K562 (cell line): ENCODE measurements at regions not wholly inside any gene's neighbourhood (a gene's known extent, or its start where the extent isn't known, plus 50 kb on each side); places are given as distances from the start of the nearest gene placed in this dataset.

Experiments
- ATAC-seq: fragments of 200-7000 bp; cut with Tn5 transposase; 3 replicates; pipeline ENCODE4 v1.9.1; 2020; ENCODE audit warnings: moderate library complexity
- BruUV-seq: library from RNA; stranded (reverse); fragments of 400-500 nt; replicated peaks from 2 replicates; lab custom pipeline; 2021; lab: Mats Ljungman, UMichigan
- CTCF ChIA-PET: fragments of 300-600 bp; formaldehyde crosslinking; extraction: SDS; loops from one replicate; lab custom pipeline; 2021; ENCODE audit warnings: low intra/inter-chr PET ratio; lab: Yijun Ruan, JAX
- POLR2A ChIA-PET: fragments of 300-600, 350-650 bp; sonication (Branson Sonifier 250); formaldehyde crosslinking; extraction: SDS; loops from one replicate; lab custom pipeline; 2021; ENCODE audit warnings: antibody characterized with exemption, inconsistent platforms; lab: Yijun Ruan, JAX
- DNase-seq, 4 experiments: peaks; one replicate each; pipeline versions ENCODE4 v3.0.0 to v3.0.0-alpha.2; 2011 to 2018; ENCODE audit warnings: low spot score in 3 of 4, mixed read lengths in 3 of 4; ENCODE audit errors: extremely low read depth in 1 of 4
- FAIRE-seq: peaks from 2 replicates; lab custom pipeline; 2011; peaks lifted over from hg19 to GRCh38; lab: Jason Lieb, UNC
- H2AFZ ChIP-seq: 2 replicates; pipeline ENCODE4 v1.6.0; 2011; ENCODE audit warnings: low read depth, low read length, control low read depth, inconsistent platforms
- H3K27ac ChIP-seq: fragments of 200-600 bp; 3 replicates; pipeline ENCODE4 v1.8.0; 2011; ENCODE audit warnings: low read depth, mild to moderate bottlenecking, control low read depth, inconsistent platforms, low read length, moderate library complexity, mixed read lengths; ENCODE audit errors: extremely low read depth
- H3K27me3 ChIP-seq, 2 experiments: fragments of 300-600 bp in 1 of 2; 2 replicates in 1 of 2; 3 replicates in 1 of 2; pipeline versions ENCODE4 v1.6.0 to v1.8.0; 2011; ENCODE audit warnings: inconsistent platforms in 2 of 2, low read length in 2 of 2, mild to moderate bottlenecking in 1 of 2, mixed read lengths in 1 of 2, moderate library complexity in 1 of 2; ENCODE audit not compliant: control insufficient read depth in 2 of 2, insufficient read depth in 2 of 2
- H3K36me3 ChIP-seq: fragments of 300-600 bp; 3 replicates; pipeline ENCODE4 v1.8.0; 2011; ENCODE audit warnings: mild to moderate bottlenecking, low read length, inconsistent platforms; ENCODE audit not compliant: control insufficient read depth, insufficient read depth
- H3K4me1 ChIP-seq, 2 experiments: fragments of 200-600 bp in 1 of 2; replicated peaks in 1 of 2; 2 replicates in 1 of 2; 3 replicates in 1 of 2; pipeline versions ENCODE4 v1.5.1 to v1.8.0; 2011; ENCODE audit warnings: inconsistent platforms in 2 of 2, low read length in 2 of 2, mild to moderate bottlenecking in 1 of 2, mixed read lengths in 1 of 2, moderate library complexity in 1 of 2; ENCODE audit not compliant: control insufficient read depth in 2 of 2, insufficient read depth in 2 of 2
- H3K4me2 ChIP-seq: 2 replicates; pipeline ENCODE4 v1.6.1; 2011; ENCODE audit warnings: low read length, control low read depth, inconsistent platforms, mixed read lengths; ENCODE audit not compliant: insufficient read depth
- H3K4me3 ChIP-seq: fragments of 200-600 bp; sonication (generic), shearing (Covaris generic); 2 replicates; pipeline ENCODE4 v1.5.1; 2016; ENCODE audit warnings: control low read depth, inconsistent platforms
- H3K79me2 ChIP-seq: fragments of 200-600 bp; 3 replicates; pipeline ENCODE4 v1.8.0; 2011; ENCODE audit warnings: low read length, inconsistent platforms; ENCODE audit not compliant: control insufficient read depth, insufficient read depth
- H3K9ac ChIP-seq, 2 experiments: 2 replicates each; pipeline versions ENCODE4 v1.6.0 to v1.6.1; 2011; ENCODE audit warnings: low read depth in 2 of 2, low read length in 2 of 2, control low read depth in 1 of 2, inconsistent platforms in 1 of 2, mild to moderate bottlenecking in 1 of 2, mixed read lengths in 1 of 2; ENCODE audit not compliant: insufficient read depth in 1 of 2
- H3K9me1 ChIP-seq: one replicate; pipeline ENCODE4 v1.6.0; 2011; ENCODE audit warnings: inconsistent platforms, mild to moderate bottlenecking, low read length, moderate library complexity; ENCODE audit not compliant: control insufficient read depth, insufficient read depth
- H3K9me3 ChIP-seq: replicated peaks from 2 replicates; pipeline ENCODE4 v1.5.1; 2011; ENCODE audit warnings: low read depth, low read length, inconsistent platforms; ENCODE audit not compliant: control insufficient read depth, insufficient read depth
- H4K20me1 ChIP-seq: replicated peaks from 2 replicates; pipeline ENCODE4 v1.6.1; 2011; ENCODE audit warnings: low read length, inconsistent platforms, mixed read lengths; ENCODE audit not compliant: control insufficient read depth, insufficient read depth
- BCL6 ChIP-seq: fragments of 250-450 bp; sonication (Bioruptor Pico); IDR thresholded peaks from 2 replicates; pipeline ENCODE4 v1.4.0; 2020
- CBX3 ChIP-seq, 2 experiments: IDR thresholded peaks; 1 replicate in 1 of 2; 2 replicates in 1 of 2; pipeline ENCODE4 v1.6.1; 2012; ENCODE audit warnings: inconsistent platforms in 2 of 2, low read length in 2 of 2, borderline replicate concordance in 1 of 2, control low read depth in 1 of 2
- E2F8 ChIP-seq: fragments of 450-650 bp; IDR thresholded peaks from 2 replicates; pipeline ENCODE4 v1.7.1; 2018; ENCODE audit warnings: mild to moderate bottlenecking, low read depth; ENCODE audit not compliant: partially characterized antibody
- ETS2 ChIP-seq: IDR thresholded peaks from 2 replicates; pipeline ENCODE4 v1.6.1; 2016; ENCODE audit warnings: borderline replicate concordance, missing genetic modification characterization, mild to moderate bottlenecking, moderate library complexity, missing compliant biosample characterization; ENCODE audit not compliant: poor library complexity, severe bottlenecking
- MCM3 ChIP-seq: fragments of 450-650 bp; IDR thresholded peaks from 2 replicates; pipeline ENCODE4 v1.6.1; 2016
- MCM5 ChIP-seq: fragments of 450-650 bp; IDR thresholded peaks from 2 replicates; pipeline ENCODE4 v1.6.1; 2016; ENCODE audit warnings: low read depth
- MEF2D ChIP-seq: conservative IDR thresholded peaks from 2 replicates; pipeline ENCODE4 v1.6.1; 2016; ENCODE audit warnings: low read depth, missing genetic modification characterization, missing compliant biosample characterization
- MTF1 ChIP-seq: fragments of 250-450 bp; sonication (Bioruptor Pico); IDR thresholded peaks from 2 replicates; pipeline ENCODE4 v1.9.0; 2021; ENCODE audit warnings: moderate library complexity, mild to moderate bottlenecking, inconsistent platforms, borderline replicate concordance
- NFRKB ChIP-seq: fragments of 450-650 bp; IDR thresholded peaks from 2 replicates; pipeline ENCODE4 v1.6.1; 2016; ENCODE audit warnings: low read depth
- POLR2AphosphoS2 ChIP-seq: IDR thresholded peaks from 2 replicates; pipeline ENCODE4 v1.6.1; 2012; ENCODE audit warnings: low read length, improper control_type of control experiment
- SMAD4 ChIP-seq: fragments of 250-450 bp; sonication (Bioruptor Pico); conservative IDR thresholded peaks from 2 replicates; pipeline ENCODE4 v1.8.0; 2021; ENCODE audit warnings: inconsistent platforms, mild to moderate bottlenecking, moderate library complexity
- ZC3H4 ChIP-seq: sonication (generic); formaldehyde crosslinking; IDR thresholded peaks from 2 replicates; pipeline ENCODE4 v1.9.0; 2021; ENCODE audit warnings: missing genetic modification reagents, borderline replicate concordance
- ZNF436 ChIP-seq: fragments of 250-450, 450-650 bp; sonication (Bioruptor Pico); formaldehyde crosslinking; IDR thresholded peaks from 2 replicates; pipeline ENCODE4 v1.7.0; 2020; ENCODE audit warnings: mild to moderate bottlenecking
- ZNF780A ChIP-seq: fragments of 250-450 bp; sonication (Bioruptor Pico); IDR thresholded peaks from 2 replicates; pipeline ENCODE4 v1.5.0; 2021; ENCODE audit warnings: mild to moderate bottlenecking
- WGBS: fragments of 100-300 bp; shearing (Covaris generic); methylation state at CpG from one replicate; pipeline ENCODE4 v1.1.6; 2016; ENCODE audit warnings: low coverage, mixed read lengths; ENCODE audit not compliant: insufficient coverage; ENCODE audit errors: missing lambda C conversion rate; 5-methylcytosine and 5-hydroxymethylcytosine counted together
- in situ Hi-C: fragments of 300-500 bp; cut with MboI; formaldehyde crosslinking; loops from 4 replicates; pipeline ENCODE4 v1.15.0; 2018; ENCODE audit warnings: inconsistent platforms, mixed read lengths
- intact Hi-C: fragments of 100-400 bp; cut with micrococcal nuclease; formaldehyde crosslinking; loops from 2 replicates; pipeline ENCODE4 v1.14.2; 2022

DNA sequence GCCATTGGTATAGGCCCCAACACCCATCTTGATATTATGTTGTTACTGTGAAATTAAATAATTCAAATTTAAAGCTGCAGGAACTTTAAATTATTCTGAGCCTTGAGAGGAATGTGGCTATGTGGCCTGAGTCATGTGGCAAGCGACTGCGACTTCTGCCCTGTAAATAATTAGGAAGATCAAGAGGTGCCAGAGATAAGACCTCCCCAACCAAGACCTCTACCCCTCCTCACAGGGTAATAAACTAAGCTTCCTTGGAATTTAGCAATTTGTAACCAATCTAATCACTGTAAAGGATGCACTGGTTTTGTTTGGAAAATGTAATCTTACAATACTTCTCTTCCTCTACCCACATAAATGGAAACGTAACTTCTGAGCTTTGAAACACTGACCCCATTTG is 501.9 kb downstream of the RAPGEF2 start:
- no peaks in the 10 kb centered on the region for H3K9me1 ChIP-seq
- no peaks in the 10 kb centered on the region for H4K20me1 ChIP-seq
- in situ Hi-C loops = no loop called here
- H3K27me3 ChIP-seq = no peaks in the 10 kb centered on the region
- TF ChIP-seq MEF2D = no peak
- no peak for TF ChIP-seq CBX3 (IDR thresholded peaks at IDR 0.05; ENCODE audit: borderline replicate concordance in 1 of 2, low read length in 2 of 2)
- no peak for TF ChIP-seq ETS2 (tag)
- TF ChIP-seq E2F8 = no peak
- TF ChIP-seq ZNF436 = no peak
- TF ChIP-seq BCL6 (CRISPR knock-in tag) = no peak
- no peak for TF ChIP-seq ZC3H4 (CRISPR knock-in tag)
- TF ChIP-seq POLR2AphosphoS2 = no peak
- TF ChIP-seq MCM5 = no peak
- TF ChIP-seq MCM3 = no peak
- TF ChIP-seq MTF1 = no peak
- TF ChIP-seq ZNF780A (CRISPR knock-in tag) = no peak
- TF ChIP-seq NFRKB = no peak
- no peak for TF ChIP-seq SMAD4 (CRISPR knock-in tag)
- no peak overlapping the region for H2AFZ ChIP-seq
- no peak for ATAC-seq
- no CpG with 5 or more reads among the region's 3 CpGs for WGBS
- POLR2A ChIA-PET = no interaction called here
- no peak overlapping the region for H3K27ac ChIP-seq
- intact Hi-C loops = no loop called here
- H3K79me2 ChIP-seq = no peaks in the 10 kb centered on the region
- no peak for FAIRE-seq
- H3K9me3 ChIP-seq = no peaks in the 10 kb centered on the region
- no peaks in the 10 kb centered on the region for H3K36me3 ChIP-seq
- BruUV-seq = no TSS peak
- no peaks in the 10 kb centered on the region for H3K4me1 ChIP-seq
- no peak overlapping the region for H3K4me3 ChIP-seq
- no peak overlapping the region for H3K9ac ChIP-seq
- no peak for DNase-seq
- CTCF ChIA-PET = no interaction called here
- H3K4me2 ChIP-seq = no peak overlapping the region
